Thoracic aorta (tissue), 2 donors: ENCODE measurements at regions not wholly inside any gene's neighbourhood (a gene's known extent, or its start where the extent isn't known, plus 50 kb on each side); places are given as distances from the start of the nearest gene placed in this dataset.

Experiments used
- ATAC-seq: fragments of 150-250 bp; one replicate; pipeline ENCODE4 v1.8.0; 2017; ENCODE audit warnings: low read depth; ENCODE audit not compliant: insufficient number of reproducible peaks, low FRiP score
- DNase-seq: peaks from one replicate; pipeline ENCODE4 v3.0.0-alpha.2; 2020; ENCODE audit warnings: low spot score
- H3K27ac ChIP-seq, 2 donors: fragments of 200-600 bp; sonication (generic); 1 replicate in 1 of 2; 2 replicates in 1 of 2; pipeline ENCODE4 v1.5.1; 2016; ENCODE audit warnings: mild to moderate bottlenecking in 2 of 2, moderate library complexity in 2 of 2
- H3K27me3 ChIP-seq: fragments of 200-600 bp; sonication (generic); replicated peaks from 2 replicates; pipeline ENCODE4 v1.6.0; 2016; ENCODE audit warnings: mild to moderate bottlenecking; ENCODE audit not compliant: insufficient read depth
- H3K36me3 ChIP-seq: fragments of 200-600 bp; sonication (generic); one replicate; pipeline ENCODE4 v1.5.1; 2016
- H3K4me1 ChIP-seq, 2 donors: fragments of 200-600 bp; sonication (generic); 1 replicate in 1 of 2; 2 replicates in 1 of 2; pipeline versions ENCODE4 v1.5.1 to v1.6.0; 2016; ENCODE audit warnings: low read depth in 2 of 2, mild to moderate bottlenecking in 1 of 2; ENCODE audit not compliant: control insufficient read depth in 1 of 2
- H3K4me3 ChIP-seq: fragments of 200-600 bp; sonication (generic); 2 replicates; pipeline ENCODE4 v1.5.1; 2016; ENCODE audit warnings: mild to moderate bottlenecking
- H3K9me3 ChIP-seq: fragments of 200-600 bp; sonication (generic); 2 replicates; pipeline ENCODE4 v1.5.1; 2016
- CTCF ChIP-seq: fragments of 200-600 bp; sonication (generic); IDR thresholded peaks from one replicate; pipeline ENCODE4 v1.5.1; 2019; ENCODE audit warnings: antibody characterized with exemption

GRCh38 chr15:81905889-81906288, 139.9 kb downstream of the MEX3B start:
- no peaks in the 10 kb centered on the region for H3K9me3 ChIP-seq
- H3K36me3 ChIP-seq = no peaks in the 10 kb centered on the region
- DNase-seq (no peak), ATAC-seq (no peak)
- no peak overlapping the region for H3K27ac ChIP-seq
- no peaks in the 10 kb centered on the region for H3K27me3 ChIP-seq
- no peak overlapping the region for H3K4me3 ChIP-seq
- H3K4me1 ChIP-seq = peaks cover 0 to 18% of the 10 kb centered on the region in 2 donors
- no peak for TF ChIP-seq CTCF

GRCh38 chr15:81901319-81901718, 144.5 kb downstream of the MEX3B start:
- no peaks in the 10 kb centered on the region for H3K36me3 ChIP-seq
- no peaks in the 10 kb centered on the region for H3K27me3 ChIP-seq
- no peak overlapping the region for H3K4me3 ChIP-seq
- H3K9me3 ChIP-seq = no peaks in the 10 kb centered on the region
- ATAC-seq (no peak), DNase-seq (no peak)
- H3K27ac ChIP-seq = no peak overlapping the region
- H3K4me1 ChIP-seq = peaks cover 0 to 7% of the 10 kb centered on the region in 2 donors
- no peak for TF ChIP-seq CTCF

GRCh38 chr15:81899730-81900129, 146.1 kb downstream of the MEX3B start:
- peaks cover 0 to 7% of the 10 kb centered on the region in 2 donors for H3K4me1 ChIP-seq
- ATAC-seq (no peak), DNase-seq (no peak)
- no peaks in the 10 kb centered on the region for H3K9me3 ChIP-seq
- H3K27me3 ChIP-seq = no peaks in the 10 kb centered on the region
- no peak overlapping the region for H3K27ac ChIP-seq
- H3K36me3 ChIP-seq = no peaks in the 10 kb centered on the region
- H3K4me3 ChIP-seq = no peak overlapping the region
- TF ChIP-seq CTCF = no peak

- Histone ChIP-seq H3K9me3 (no peaks in the 10 kb centered on the region), H3K27me3 (no peaks in the 10 kb centered on the region), H3K4me1 (peaks cover 0 to 7% of the 10 kb centered on the region in 2 donors), H3K36me3 (no peaks in the 10 kb centered on the region), H3K4me3 (no peak overlapping the region), H3K27ac (no peak overlapping the region)
- ATAC-seq = no peak
- DNase-seq = no peak
- no peak for TF ChIP-seq CTCF
Observed at GRCh38 chr15:81899024-81899423, 146.8 kb downstream of the MEX3B start.

- no peak for DNase-seq
Observed at GRCh38 chr15:81897057-81897677, 148.7 kb downstream of the MEX3B start.

More at GRCh38 chr15:81897057-81897677, 148.7 kb downstream of the MEX3B start:
- peaks cover 0 to 7% of the 10 kb centered on the region in 2 donors for H3K4me1 ChIP-seq
- no peaks in the 10 kb centered on the region for H3K9me3 ChIP-seq
- no peak for ATAC-seq
- H3K27ac ChIP-seq = no peak overlapping the region
- no peaks in the 10 kb centered on the region for H3K36me3 ChIP-seq
- no peaks in the 10 kb centered on the region for H3K27me3 ChIP-seq
- no peak for TF ChIP-seq CTCF
- no peak overlapping the region for H3K4me3 ChIP-seq
